ENCODE measurements at regions not wholly inside any gene's neighbourhood (a gene's known extent, or its start where the extent isn't known, plus 50 kb on each side); places are given as distances from the start of the nearest gene placed in this dataset.

DNA sequence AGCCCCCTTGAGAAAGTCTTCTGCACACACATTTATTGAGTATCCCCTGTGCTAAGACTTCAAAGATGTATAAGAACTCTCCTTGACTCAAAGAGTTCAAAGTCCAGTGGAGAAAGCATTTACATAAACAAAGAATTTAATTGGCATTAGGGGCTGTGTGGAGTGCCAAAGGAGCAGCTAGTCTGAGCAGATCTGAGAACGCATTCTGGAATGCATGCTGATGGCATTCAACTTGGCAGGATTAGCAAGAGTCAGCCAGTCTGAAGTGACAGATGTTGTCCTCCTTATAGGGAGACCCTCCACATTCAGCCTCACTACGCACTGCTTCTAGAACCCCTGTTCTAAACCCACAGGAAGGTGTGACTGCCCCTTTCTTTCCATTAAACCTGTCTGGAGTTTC is 191.5 kb downstream of the RAD51AP2 start:
- TF ChIP-seq CTCF (IDR thresholded peaks at IDR 0.05; ENCODE audit: low read length) (no peak), EZH2 (optimal IDR thresholded peaks at IDR 0.05; ENCODE audit: low read depth, low read length) (no peak), EZH2phosphoT487 (IDR thresholded peaks at IDR 0.05; ENCODE audit: low read length) (no peak)
